ENCODE measurements at regions not wholly inside any gene's neighbourhood (a gene's known extent, or its start where the extent isn't known, plus 50 kb on each side); places are given as distances from the start of the nearest gene placed in this dataset.

DNA sequence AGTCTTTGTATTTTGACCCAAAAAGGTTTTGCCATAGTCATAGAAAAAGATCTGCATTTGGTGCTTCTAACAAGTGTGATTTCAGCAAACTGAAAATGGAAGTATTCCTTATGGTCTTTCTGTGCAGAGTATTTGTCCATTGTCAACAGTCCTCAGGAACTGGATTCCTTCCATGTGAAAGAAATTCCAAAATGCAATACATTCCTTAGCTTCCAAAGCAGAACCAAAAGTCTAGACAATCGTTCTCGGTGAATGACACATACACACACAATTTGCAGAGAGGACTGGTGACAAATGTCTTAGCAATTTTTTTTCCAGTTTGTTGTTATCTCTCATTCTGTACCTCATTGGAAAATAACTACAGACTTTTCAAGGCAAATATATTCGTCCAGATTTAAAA lies 562.2 kb upstream of the SLIT2 start:
- DNase-seq, result no peak
- WGBS, 2 donors, result 50 to 52% methylated on average over 3 of the region's 3 CpGs
- Histone ChIP-seq H3K9me3 (no peaks in the 10 kb centered on the region), H3K36me3 (ENCODE audit: low read depth, missing control alignments) (no peaks in the 10 kb centered on the region), H3K4me1 (no peaks in the 10 kb centered on the region), H3K4me3 (no peak overlapping the region), H3K27ac (no peak overlapping the region), H3K27me3 (no peaks in the 10 kb centered on the region)
- no peak for TF ChIP-seq POLR2A (IDR thresholded peaks at IDR 0.05)
- intact Hi-C loops (cut with DNase I; ENCODE audit: low total_unique reads), result no loop called here

DNA sequence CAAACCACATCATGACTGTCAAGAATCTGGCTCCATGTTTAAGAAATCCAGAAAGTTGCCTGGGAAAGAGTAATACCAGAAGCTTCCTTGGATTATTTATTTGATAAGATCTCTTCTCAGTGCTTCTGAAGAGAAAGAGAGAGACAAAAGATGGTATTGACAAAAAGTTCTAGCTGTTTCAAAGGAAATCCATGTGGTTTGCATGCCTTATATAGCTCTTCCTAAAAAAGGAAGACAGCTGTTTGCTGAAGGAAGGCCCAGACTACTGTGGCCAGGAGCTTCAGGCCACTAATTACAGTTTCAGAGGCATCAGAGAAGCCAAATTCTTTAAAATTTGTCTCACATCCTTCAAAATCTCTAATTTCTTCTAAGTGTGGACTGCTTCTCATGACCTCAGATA lies 565.2 kb upstream of the SLIT2 start:
- Histone ChIP-seq H3K27ac (no peak overlapping the region), H3K4me1 (no peaks in the 10 kb centered on the region), H3K4me3 (no peak overlapping the region), H3K36me3 (ENCODE audit: low read depth, missing control alignments) (no peaks in the 10 kb centered on the region), H3K27me3 (no peaks in the 10 kb centered on the region), H3K9me3 (no peaks in the 10 kb centered on the region)
- no peak for DNase-seq
- intact Hi-C loops (cut with DNase I; ENCODE audit: low total_unique reads), result no loop called here
- TF ChIP-seq, protein P1, sequence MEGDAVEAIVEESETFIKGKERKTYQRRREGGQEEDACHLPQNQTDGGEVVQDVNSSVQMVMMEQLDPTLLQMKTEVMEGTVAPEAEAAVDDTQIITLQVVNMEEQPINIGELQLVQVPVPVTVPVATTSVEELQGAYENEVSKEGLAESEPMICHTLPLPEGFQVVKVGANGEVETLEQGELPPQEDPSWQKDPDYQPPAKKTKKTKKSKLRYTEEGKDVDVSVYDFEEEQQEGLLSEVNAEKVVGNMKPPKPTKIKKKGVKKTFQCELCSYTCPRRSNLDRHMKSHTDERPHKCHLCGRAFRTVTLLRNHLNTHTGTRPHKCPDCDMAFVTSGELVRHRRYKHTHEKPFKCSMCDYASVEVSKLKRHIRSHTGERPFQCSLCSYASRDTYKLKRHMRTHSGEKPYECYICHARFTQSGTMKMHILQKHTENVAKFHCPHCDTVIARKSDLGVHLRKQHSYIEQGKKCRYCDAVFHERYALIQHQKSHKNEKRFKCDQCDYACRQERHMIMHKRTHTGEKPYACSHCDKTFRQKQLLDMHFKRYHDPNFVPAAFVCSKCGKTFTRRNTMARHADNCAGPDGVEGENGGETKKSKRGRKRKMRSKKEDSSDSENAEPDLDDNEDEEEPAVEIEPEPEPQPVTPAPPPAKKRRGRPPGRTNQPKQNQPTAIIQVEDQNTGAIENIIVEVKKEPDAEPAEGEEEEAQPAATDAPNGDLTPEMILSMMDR (IDR thresholded peaks at IDR 0.05), result no peak
- no peak for TF ChIP-seq POLR2A (IDR thresholded peaks at IDR 0.05)

DNA sequence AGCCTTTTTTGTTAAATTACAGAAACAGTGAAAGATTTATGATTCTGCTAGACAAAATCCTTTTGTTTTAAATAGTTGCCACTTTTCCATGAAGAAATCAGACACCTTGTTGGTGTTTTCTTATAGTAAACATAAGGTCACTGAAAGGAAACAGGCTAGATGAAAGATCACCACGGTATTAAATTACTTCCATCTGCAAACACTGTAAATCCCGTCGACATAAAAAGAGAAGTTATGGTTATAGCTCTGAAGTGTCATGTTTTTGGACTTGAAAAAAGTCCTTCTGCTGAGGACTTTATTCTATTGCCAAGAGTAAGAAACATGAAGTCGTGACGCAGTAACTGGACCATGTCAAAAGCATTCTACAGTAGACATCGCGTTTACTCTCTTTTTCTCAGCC lies 567.6 kb upstream of the SLIT2 start:
- intact Hi-C loops (cut with DNase I; ENCODE audit: low total_unique reads), result no loop called here
- H3K27ac ChIP-seq, result no peak overlapping the region
- no peak overlapping the region for H3K4me3 ChIP-seq
- H3K9me3 ChIP-seq, result no peaks in the 10 kb centered on the region
- no peak for DNase-seq
- whole genome bisulfite sequencing, 2 donors, result 65 to 74% methylated on average over 7 of the region's 7 CpGs
- H3K27me3 ChIP-seq, result no peaks in the 10 kb centered on the region
- no peaks in the 10 kb centered on the region for H3K36me3 ChIP-seq (ENCODE audit: low read depth, missing control alignments)
- no peaks in the 10 kb centered on the region for H3K4me1 ChIP-seq
- TF ChIP-seq, protein P1 (IDR thresholded peaks at IDR 0.05), result no peak
- no peak for TF ChIP-seq POLR2A (IDR thresholded peaks at IDR 0.05)

DNA sequence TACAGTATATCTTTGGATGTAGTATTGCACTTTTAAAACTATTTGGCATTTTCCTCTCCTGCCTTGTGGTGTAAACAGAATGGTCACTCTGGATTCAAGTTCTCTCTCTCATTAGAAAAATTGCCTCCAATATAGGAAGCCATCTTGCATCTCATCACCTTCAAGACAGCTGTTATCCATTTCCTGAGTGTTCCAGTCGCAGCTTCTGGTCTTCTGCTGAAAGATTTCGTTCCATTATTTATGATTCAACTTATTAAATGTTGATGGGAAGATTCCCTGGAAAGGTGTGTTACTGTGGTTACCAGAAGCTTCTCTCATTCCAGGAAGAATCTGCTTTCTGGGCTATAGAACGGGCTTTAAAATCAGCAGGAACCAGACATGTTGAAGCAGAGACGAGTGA lies 568.3 kb upstream of the SLIT2 start:
- no peaks in the 10 kb centered on the region for H3K9me3 ChIP-seq
- no peak overlapping the region for H3K27ac ChIP-seq
- no peaks in the 10 kb centered on the region for H3K27me3 ChIP-seq
- no peaks in the 10 kb centered on the region for H3K4me1 ChIP-seq
- intact Hi-C loops (cut with DNase I; ENCODE audit: low total_unique reads), result no loop called here
- DNase-seq, result no peak
- no peak overlapping the region for H3K4me3 ChIP-seq
- TF ChIP-seq, protein P1 (IDR thresholded peaks at IDR 0.05), result no peak
- no peak for TF ChIP-seq POLR2A (IDR thresholded peaks at IDR 0.05)
- WGBS, 2 donors, result 57 to 66% methylated on average over 4 of the region's 4 CpGs
- no peaks in the 10 kb centered on the region for H3K36me3 ChIP-seq (ENCODE audit: low read depth, missing control alignments)

DNA sequence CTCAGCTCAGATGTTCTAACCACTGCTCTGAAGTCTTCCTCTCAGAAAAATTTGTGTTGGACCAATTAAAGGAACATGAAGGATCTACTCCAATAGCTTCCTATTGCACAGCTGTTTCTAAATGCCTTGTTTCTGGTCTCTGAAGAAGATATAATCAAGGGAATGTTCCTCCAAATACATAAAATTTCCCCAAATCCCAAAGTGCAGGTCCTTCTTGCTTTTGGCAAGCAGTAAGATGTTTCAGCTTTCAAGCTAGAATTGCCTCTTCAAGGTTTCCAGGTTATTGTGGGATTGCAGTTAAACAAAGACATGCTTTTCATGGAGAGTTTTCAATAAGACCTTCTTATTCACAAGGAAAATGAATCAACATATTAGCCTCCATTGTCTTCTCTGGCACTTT lies 574.5 kb upstream of the SLIT2 start:
- H3K4me1 ChIP-seq, result no peaks in the 10 kb centered on the region
- DNase-seq, result no peak
- intact Hi-C loops (cut with DNase I; ENCODE audit: low total_unique reads), result no loop called here
- H3K9me3 ChIP-seq, result no peaks in the 10 kb centered on the region
- TF ChIP-seq, protein P1 (IDR thresholded peaks at IDR 0.05), result no peak
- no peak for TF ChIP-seq POLR2A (IDR thresholded peaks at IDR 0.05)
- no peaks in the 10 kb centered on the region for H3K27me3 ChIP-seq
- H3K27ac ChIP-seq, result no peak overlapping the region
- no peaks in the 10 kb centered on the region for H3K36me3 ChIP-seq (ENCODE audit: low read depth, missing control alignments)
- H3K4me3 ChIP-seq, result no peak overlapping the region

Measured in testis (tissue), 2 donors.